ENCODE measurements at regions not wholly inside any gene's neighbourhood (a gene's known extent, or its start where the extent isn't known, plus 50 kb on each side); places are given as distances from the start of the nearest gene placed in this dataset.

DNA sequence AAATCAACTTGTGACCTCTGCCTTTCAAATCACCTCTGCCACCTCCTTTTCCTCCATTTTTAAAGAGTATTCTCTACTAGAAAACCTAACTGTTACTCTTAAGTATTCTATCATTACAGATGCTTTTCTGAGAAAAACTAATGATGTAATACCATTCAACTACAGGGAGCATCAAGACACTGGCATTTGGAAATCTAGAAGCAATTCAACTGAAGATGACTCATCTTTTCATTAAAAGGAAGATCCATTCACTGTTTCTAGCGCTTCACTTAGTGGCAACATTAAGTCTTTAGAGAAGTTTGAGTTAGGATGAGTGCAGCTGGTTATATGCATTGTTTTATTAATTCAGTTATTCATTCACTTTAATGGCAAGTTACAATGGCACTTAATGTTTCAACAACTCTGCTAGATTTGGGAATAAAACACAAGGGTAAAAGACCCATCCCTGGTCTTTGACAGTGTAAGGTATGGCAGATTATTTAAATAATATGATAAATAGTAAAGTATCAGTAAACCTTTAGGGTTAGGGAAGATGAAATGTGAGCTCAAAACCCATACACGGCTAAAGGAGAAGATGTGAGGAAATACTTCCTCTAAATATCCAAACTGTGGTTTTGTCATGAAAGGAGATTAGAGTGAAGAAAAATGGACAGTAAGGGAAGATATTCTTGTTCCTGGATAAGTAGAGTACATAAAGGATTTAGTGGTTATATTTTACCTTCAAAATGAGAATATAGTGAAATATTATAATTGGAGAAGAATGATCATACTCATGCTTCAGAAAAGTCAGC, 61.7 kb downstream of the KCNJ2 start:
- in situ Hi-C loops (cut with HindIII; ENCODE audit: low sequenced_read_pairs): no loop called here

DNA sequence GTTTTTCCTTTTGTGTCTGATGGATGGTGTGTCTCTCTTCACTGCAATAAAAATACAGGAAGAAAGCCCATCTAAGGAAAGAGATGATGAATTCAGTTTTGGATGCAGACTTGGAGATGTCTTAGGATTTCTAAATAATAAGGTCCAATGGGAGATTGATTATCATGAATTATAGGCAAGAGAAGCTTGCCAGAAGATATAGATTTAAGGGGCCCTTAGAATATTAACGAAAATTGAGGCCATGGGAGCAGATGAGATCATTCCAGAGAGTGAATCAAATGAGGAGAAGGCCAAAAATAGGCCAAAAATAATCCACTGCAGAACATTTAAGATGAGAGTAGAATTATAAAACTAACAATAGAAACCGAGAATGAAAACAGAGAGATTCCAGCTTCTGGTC, 63.1 kb downstream of the KCNJ2 start:
- in situ Hi-C loops (cut with HindIII; ENCODE audit: low sequenced_read_pairs): no loop called here

DNA sequence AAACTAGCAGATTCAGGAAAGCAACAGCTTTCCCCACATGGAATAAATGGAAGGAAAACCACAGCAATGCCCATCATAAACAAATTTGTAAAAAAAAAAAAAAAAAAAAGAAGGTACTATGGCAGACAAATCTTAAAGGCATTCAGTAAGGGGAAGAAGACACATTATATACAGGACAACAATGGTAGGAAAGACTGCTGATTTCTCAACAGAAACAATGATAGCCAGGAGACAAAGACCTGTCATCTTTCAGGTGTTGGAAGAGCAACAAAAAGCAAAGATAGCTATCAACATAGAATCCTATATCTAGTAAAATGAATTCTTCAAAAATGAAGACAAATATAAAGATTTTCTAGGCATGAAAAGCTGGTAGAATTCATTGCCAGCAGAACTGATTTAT, 65.9 kb downstream of the KCNJ2 start:
- in situ Hi-C loops (cut with HindIII; ENCODE audit: low sequenced_read_pairs): no loop called here

DNA sequence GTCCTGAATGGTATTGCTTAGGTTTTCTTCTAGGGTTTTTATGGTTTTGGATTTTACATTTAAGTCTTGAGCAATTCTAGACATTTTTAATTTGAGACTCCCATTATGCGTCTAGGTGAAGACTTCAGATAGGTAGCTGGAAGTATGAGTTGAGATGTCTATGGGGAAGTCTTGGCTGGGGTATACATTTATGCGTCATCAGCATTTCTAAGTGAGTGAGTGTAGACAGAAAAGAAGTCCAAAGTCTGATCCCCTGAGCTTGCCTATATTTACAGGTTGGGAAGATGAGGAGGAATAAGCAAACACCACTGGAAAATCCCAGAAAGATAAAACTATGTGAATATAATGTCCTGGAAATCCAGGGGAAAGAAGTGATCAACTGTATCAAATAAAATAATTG, 68.9 kb downstream of the KCNJ2 start:
- in situ Hi-C loops (cut with HindIII; ENCODE audit: low sequenced_read_pairs): no loop called here

DNA sequence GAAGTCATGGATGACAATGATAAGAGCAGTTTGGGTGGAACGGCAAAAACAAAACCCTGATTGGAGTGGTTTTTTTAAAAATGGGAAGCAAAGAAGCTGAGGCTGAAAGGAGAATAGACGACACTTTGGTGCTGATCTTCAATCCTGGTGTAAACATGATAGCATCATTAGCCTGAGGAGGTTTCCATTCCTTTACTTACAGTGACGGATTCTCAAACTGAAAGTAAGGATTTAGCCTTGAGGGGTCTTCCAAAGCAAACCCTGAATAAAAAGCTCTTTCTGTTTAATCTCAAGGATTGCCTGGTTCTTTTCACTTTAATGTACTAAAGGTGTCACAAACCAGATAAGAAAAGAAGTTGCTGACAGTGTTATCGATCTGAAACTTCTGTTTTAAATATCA, 69.3 kb downstream of the KCNJ2 start:
- in situ Hi-C loops (cut with HindIII; ENCODE audit: low sequenced_read_pairs): no loop called here

DNA sequence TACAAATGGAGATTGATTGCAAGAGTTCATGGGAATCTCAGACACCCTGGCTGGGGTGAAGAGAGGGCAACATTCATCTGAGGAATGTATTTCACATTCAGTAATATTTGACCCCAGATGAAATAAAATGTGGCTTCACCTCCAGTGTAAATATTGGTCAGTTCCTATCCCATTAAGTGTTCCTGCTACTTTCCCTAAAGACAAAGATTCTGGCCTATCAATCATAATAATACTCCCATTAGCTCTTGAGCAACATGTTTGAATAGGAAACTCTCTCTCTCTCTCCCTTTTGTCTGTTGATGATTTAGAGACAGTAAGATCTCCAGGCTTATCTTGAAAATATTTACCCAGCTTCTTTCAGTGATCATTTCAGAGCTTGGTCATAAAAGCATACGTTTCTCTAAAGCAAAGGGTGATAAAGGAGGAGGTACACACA, 70.1 kb downstream of the KCNJ2 start:
- in situ Hi-C loops (cut with HindIII; ENCODE audit: low sequenced_read_pairs): no loop called here

DNA sequence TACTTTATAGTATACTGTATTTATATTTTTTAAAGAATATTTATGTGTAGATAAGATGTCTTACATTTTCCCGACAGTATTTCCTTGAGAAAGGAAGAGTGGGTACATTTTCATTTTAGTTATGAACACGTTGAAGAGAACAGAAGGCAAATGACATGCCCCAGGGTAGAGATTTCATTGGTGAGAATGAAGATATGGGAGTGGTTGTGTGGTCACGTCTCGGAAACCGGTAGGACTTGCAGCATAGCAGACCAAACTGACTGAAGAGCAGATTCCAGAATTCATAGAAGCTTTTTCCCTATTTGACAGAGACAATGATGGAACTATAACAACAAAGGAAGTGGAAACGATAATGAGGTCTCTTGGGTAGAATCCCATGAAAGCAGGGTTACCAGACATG, 71.7 kb downstream of the KCNJ2 start:
- in situ Hi-C loops (cut with HindIII; ENCODE audit: low sequenced_read_pairs): no loop called here

DNA sequence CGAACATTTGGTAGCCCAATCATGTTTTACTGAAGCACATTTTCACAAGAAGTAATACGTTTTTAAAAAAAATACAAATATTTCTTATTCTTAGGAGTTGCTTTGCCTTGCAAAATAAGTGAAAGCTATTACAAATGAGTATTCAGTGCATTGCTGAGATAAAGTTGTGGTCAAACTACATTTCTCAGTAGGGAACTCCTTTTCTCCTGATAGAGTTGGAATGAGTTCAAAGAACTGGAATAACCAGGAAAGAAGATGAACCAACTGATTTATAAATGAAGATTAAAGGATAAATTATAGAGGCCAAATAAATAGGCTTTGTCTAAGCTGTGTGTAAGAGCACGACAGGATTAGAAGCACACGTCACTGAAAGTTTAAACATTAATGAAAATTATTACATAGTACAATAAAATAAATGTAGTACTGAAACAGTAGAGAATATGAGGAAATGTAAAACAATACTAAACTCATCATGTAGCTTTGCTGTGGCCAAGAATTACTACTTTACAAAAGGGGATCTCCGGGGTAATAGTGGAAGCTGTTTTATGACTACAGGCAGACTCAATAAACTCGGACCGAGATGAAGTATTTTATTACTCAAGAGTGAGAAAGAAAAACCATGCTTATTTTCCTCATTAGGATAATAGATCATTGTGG, 73.6 kb downstream of the KCNJ2 start:
- in situ Hi-C loops (cut with HindIII; ENCODE audit: low sequenced_read_pairs): no loop called here

DNA sequence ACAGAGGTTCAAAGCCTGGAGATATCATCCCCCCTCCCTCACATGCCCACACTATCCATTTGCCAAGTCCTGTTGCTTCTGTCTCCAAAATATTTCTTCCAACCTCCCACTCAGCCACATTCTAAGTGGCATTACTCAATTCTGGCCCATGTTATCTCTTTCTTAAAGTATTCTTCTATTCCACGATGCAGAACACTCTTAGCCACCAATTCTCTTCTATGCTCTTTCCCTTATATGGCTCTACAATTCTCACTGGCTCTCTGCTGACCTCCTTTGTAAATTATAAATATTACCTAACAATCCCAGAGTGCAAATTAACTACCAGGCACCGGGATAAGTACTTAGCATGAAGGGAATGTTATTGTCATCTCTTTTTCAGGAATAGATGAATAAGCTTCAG, 82.4 kb downstream of the KCNJ2 start:
- in situ Hi-C loops (cut with HindIII; ENCODE audit: low sequenced_read_pairs): no loop called here

DNA sequence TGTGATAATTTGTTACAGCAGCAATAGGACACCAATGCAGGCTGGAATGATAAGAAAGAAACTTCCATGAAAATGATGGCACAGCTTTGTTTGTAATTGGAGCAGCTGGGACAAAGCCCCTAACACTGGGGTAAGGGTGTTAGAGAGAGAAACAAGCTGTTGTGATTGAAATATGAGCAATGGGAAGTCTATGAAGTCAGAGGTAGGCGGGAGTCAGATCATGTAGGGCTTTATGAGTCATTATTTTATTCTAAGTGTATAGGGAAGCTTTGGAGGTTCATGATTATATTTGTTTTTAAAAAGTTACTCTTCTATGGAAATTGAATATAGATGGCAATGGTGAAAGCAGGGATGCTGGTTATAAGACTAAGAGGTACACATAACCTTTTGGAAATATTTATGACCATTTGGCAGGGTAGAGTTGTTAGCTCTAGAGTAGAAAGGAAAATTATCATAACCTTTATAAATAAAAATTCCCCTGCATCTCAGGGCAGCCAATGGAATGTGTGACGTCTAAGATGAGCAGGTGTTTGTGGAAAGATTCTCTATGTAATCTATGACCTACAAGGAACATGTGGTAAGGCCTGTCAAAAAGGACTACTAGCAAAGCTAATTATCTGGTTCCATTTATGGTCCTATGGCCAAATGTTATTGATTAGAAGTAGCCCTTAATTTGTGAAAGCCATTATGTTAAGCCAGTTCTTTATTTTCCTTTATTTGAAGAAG, 85.6 kb downstream of the KCNJ2 start:
- in situ Hi-C loops (cut with HindIII; ENCODE audit: low sequenced_read_pairs): no loop called here

DNA sequence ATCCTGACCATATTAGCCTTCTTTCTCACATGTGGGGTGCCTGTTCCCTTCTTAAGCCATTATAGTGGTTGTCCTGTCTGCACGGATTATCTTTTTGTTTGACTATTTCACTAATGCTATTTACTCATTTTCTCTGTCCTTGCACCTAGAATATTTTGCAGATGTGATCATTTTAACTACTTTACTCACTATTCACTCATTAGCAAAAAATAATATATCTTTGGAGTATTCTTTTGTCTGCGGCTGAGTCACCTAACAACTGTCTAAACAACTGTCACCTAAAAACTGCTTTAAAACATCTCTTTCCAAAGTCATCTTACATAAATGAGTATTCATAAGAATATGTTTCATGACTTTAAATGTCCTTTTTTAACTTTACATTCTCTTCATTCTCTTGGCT, 87.4 kb downstream of the KCNJ2 start:
- in situ Hi-C loops (cut with HindIII; ENCODE audit: low sequenced_read_pairs): no loop called here

DNA sequence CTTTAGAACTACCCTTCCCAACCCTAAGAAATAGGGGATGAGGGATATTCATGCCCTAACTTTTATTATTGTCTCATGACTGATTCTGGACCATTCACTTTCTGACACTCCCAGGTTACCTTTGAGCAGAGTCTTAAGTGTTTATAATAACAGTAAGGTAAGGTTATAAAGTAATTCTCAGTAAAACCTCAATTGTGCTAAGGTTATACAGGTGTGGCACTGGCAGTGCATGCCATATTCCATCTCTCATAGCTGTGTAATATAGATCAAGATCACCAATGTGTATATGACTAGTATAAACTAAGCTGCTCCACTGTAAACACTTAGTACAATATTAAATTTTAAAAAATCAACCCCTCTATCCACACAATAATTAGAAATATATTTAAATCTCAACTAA, 89.1 kb downstream of the KCNJ2 start:
- in situ Hi-C loops (cut with HindIII; ENCODE audit: low sequenced_read_pairs): no loop called here

DNA sequence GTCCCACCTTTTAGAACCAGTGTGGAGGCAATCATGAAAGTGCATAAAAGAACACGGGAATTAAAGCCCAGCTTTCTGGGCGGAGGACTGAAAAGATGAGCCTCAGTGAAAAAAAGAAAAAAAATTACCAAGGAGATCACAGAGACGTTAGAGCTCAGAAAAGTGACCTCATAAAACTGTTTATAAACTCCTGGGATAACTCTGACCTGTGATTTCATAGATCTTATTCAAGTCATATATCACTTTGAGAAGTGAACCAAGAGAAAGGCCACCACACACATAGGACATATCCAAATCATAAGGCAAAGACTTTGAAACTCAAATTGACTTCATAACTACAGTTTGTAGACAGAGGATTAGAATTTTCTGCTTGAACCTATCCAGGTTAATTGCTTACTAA, 90.1 kb downstream of the KCNJ2 start:
- in situ Hi-C loops (cut with HindIII; ENCODE audit: low sequenced_read_pairs): no loop called here

DNA sequence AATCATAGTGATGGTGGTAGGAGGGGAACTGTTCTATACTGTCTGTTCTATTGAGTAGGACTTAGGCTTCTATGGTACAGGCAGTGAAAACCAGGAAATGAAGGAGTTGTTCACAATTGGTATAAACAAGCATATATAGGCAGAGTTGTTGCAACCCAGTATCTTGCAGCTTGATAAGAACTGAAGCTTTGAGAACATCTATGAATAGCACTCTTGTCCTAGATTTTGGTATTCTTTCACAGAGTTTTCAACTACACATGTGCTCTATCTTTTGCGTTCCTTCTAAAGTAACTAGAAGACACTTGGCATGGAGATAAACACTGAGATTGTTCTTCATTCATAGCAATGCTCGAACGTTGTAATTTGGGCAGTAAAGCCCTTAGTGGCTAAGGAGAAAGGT, 91.8 kb downstream of the KCNJ2 start:
- in situ Hi-C loops (cut with HindIII; ENCODE audit: low sequenced_read_pairs): no loop called here

DNA sequence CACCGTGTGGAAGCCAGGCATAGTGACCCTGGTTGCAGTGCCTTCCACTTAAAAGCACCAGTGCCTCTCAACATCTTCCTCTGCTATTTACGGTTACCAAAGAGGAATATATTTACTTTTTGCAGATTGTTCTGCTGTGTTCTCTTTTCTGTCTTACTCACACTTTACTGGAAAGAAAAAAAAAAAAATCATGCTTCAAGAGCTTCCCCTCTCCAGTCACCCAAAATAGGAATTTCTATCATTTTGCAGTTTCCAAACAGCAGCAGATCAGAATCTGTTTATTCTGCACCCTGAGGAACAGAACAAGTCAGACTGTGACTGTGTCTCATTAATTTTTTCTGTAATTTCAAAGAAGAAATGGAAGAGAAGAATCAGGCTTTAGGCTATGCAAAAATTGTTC, 96.1 kb downstream of the KCNJ2 start:
- in situ Hi-C loops (cut with HindIII; ENCODE audit: low sequenced_read_pairs): no loop called here

DNA sequence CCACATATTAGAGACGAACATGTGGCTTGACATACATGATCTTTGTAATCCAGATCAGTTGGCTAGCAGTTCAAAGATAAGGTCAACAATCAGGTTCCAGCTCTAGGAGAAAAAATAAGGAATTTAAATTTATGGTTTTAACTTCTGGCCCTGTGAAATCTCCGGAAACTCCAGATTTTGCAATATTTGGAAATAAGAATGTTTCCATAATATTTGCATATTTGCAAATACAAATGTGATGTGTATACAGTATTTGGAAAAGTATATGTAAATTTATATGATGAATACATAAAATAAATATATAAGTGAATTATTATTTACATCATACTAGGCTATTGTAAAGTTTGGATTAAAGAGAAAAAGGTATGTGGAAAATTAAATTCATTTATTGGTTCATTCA, 97.1 kb downstream of the KCNJ2 start:
- in situ Hi-C loops (cut with HindIII; ENCODE audit: low sequenced_read_pairs): no loop called here

DNA sequence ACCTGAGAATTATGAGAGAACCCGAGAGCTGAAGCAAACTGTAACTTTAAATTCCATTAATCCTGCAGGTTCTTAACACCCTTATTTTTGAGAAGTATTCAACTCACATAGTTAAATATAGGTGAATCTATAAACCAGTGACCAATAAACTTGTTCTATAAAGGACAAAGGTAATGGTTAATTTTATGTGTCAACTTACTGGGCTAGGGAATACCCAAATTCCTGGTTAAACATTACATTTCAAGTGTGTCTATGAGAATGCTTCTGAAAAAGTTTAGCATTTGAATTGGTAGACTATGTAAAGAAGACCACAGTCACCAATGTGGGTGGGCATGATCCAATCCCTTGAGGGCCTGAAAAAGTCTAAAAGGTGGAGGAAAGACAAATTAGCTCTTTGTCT, 99.1 kb downstream of the KCNJ2 start:
- in situ Hi-C loops (cut with HindIII; ENCODE audit: low sequenced_read_pairs): no loop called here

DNA sequence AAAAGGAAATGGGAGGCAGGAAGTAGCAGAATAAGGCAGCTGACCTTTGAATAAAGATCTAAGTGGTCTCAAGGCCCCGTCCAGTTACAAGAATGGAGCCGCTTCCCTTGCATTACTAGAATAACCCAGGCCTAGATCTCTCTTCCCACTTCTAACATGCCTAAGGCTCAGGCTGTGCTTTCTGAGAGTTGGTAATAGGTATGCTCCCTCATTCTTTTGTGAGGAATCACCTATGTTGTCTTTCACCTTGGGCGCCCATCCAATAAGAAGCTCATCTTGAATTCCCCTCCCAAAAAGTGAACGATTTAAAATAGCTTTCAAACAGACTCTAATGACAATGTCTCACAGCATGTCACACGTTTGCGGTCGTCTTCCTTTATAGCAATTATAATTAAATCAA, 101.2 kb downstream of the KCNJ2 start:
- in situ Hi-C loops (cut with HindIII; ENCODE audit: low sequenced_read_pairs): no loop called here

DNA sequence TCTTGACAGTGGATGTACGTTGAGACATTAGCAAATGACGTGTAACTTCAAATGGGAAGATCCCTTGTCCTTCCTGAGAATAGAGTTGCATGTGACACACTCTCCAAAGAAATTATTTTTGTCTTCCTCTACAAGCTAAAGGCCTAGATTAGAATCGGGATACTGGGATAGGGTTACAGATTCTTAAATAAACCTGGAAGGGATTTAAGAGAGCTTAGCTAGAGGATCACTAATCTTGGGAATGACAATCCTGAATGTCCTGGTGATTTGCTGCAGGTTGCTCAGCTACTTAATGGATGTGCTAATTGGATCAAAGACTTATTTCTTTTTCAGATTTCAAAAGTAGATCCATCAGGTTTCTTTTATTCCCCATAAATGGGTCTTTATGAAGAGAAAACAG, 101.9 kb downstream of the KCNJ2 start:
- in situ Hi-C loops (cut with HindIII; ENCODE audit: low sequenced_read_pairs): no loop called here

DNA sequence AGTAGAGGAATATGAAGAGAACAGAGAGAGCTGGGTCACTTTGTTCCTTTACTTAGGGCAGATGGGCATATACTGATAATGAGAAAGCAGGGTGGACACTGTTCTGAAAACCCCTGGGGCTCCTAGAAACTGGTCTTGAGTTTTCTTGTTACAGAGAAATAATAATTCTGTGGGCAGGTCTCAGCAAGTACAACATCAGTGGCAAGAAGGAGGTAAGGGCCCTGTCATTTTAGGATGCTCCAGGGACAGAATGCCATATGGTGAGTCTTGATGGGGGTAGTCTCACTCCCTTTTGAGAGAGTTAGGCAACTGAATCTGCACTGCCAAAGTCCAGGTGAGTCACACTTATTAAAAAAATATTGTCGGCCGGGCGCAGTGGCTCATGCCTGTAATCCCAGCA, 102.3 kb downstream of the KCNJ2 start:
- in situ Hi-C loops (cut with HindIII; ENCODE audit: low sequenced_read_pairs): no loop called here

DNA sequence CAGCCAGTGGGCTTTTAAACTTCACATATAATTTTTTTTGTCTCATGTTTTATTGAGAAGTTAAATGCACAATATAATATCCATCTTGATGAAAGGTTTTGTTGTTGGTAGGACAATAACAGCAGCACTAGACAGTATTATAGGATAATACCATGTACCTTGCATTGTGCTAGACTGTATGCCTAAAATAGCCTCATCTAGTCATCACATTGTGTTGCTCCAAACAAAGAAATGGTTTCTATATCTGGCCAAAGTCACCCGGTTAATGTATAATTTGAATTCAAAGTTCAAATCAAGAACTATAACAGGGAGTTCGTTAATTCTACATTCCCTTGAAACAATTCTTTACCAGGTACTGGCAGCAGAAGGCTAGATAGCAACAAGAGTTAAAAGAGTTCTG, 104.9 kb downstream of the KCNJ2 start:
- in situ Hi-C loops (cut with HindIII; ENCODE audit: low sequenced_read_pairs): no loop called here

DNA sequence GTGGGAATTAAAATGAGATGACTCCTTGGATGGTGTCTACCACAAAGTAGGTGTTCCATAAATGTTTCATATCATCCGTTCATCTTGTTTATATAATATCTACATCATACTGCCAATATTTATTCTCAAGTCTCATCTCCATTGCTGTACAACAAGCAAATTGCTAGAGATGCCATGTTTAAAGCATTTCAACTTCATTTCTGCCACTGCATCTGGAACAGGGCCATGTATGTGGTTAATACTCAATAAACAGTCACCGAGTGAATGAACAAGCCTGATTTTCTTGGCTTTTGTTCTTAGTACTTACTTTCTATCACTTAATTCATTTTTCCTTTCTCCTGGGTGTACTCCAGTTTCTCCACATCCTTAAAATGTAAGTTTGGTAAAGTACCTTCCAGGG, 107.6 kb downstream of the KCNJ2 start:
- in situ Hi-C loops (cut with HindIII; ENCODE audit: low sequenced_read_pairs): no loop called here

Data from DLD1 (cell line).